Panc1 (cell line): ENCODE measurements at regions not wholly inside any gene's neighbourhood (a gene's known extent, or its start where the extent isn't known, plus 50 kb on each side); places are given as distances from the start of the nearest gene placed in this dataset.

Experiments used
- POLR2AphosphoS5 ChIP-seq: IDR thresholded peaks from 2 replicates; pipeline ENCODE4 v1.6.1; 2012; ENCODE audit warnings: mild to moderate bottlenecking, low read depth, low read length, moderate library complexity
- TCF7L2 ChIP-seq: IDR thresholded peaks from 2 replicates; pipeline ENCODE4 v1.6.1; 2011; ENCODE audit warnings: mild to moderate bottlenecking, low read depth, low read length, inconsistent platforms
- TF ChIP-seq, protein P1 (sequence below): fragments of 450-650 bp; IDR thresholded peaks from 2 replicates; pipeline ENCODE4 v1.5.1; 2017; ENCODE audit warnings: mild to moderate bottlenecking

DNA sequence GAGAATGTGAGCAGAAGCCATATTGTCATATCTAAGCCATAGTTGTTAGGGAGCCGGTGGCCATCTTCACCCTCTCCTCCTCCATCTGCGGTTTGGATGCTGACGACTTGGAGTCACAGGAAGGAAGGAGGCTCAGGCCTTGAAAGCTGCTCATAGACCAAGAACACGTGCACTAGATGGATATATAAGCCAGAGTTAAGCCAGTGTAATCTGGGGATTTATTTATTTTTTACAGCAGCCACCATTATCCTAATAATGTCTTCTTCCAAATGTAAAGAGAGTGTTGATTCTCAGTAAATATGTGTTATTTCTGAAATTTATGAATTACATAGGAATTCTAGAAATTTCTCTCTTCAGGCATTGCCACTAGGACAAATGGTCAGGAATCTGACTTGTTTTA is 689.9 kb downstream of the QKI start:
- TF ChIP-seq, protein P1, sequence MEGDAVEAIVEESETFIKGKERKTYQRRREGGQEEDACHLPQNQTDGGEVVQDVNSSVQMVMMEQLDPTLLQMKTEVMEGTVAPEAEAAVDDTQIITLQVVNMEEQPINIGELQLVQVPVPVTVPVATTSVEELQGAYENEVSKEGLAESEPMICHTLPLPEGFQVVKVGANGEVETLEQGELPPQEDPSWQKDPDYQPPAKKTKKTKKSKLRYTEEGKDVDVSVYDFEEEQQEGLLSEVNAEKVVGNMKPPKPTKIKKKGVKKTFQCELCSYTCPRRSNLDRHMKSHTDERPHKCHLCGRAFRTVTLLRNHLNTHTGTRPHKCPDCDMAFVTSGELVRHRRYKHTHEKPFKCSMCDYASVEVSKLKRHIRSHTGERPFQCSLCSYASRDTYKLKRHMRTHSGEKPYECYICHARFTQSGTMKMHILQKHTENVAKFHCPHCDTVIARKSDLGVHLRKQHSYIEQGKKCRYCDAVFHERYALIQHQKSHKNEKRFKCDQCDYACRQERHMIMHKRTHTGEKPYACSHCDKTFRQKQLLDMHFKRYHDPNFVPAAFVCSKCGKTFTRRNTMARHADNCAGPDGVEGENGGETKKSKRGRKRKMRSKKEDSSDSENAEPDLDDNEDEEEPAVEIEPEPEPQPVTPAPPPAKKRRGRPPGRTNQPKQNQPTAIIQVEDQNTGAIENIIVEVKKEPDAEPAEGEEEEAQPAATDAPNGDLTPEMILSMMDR = no peak
- no peak for TF ChIP-seq POLR2AphosphoS5
- TF ChIP-seq TCF7L2 = no peak
